SK-N-SH (cell line): ENCODE measurements at regions not wholly inside any gene's neighbourhood (a gene's known extent, or its start where the extent isn't known, plus 50 kb on each side); places are given as distances from the start of the nearest gene placed in this dataset.

Source experiments
- CTCF ChIA-PET: fragments of 300-600, 350-600 bp; formaldehyde crosslinking; extraction: SDS; loops from one replicate; lab custom pipeline; 2021; lab: Yijun Ruan, JAX
- POLR2A ChIA-PET: fragments of 350-600 bp; sonication (Branson Sonifier 250); formaldehyde crosslinking; extraction: SDS; loops from one replicate; lab custom pipeline; 2020; ENCODE audit warnings: antibody characterized with exemption, inconsistent platforms; lab: Yijun Ruan, JAX
- DNase-seq: peaks from one replicate; pipeline ENCODE4 v3.0.0; 2012
- H2AFZ ChIP-seq: fragments of 200-600 bp; sonication (generic); 2 replicates; pipeline ENCODE4 v1.8.1; 2016; ENCODE audit warnings: antibody characterized with exemption, mild to moderate bottlenecking, low read depth
- H3F3A ChIP-seq: fragments of 200-600 bp; sonication (generic); replicated peaks from 2 replicates; pipeline ENCODE3; 2016; ENCODE audit warnings: antibody characterized with exemption, mild to moderate bottlenecking; ENCODE audit not compliant: insufficient read depth
- H3K27ac ChIP-seq, 2 experiments: fragments of 200-500 bp in 1 of 2; fragments of 200-600 bp in 1 of 2; sonication (Bioruptor generic) in 1 of 2; sonication (generic), shearing (Covaris generic) in 1 of 2; 2 replicates each; pipeline versions ENCODE4 v1.5.1 to v1.6.1; 2014 to 2016; ENCODE audit warnings: low read depth in 2 of 2, inconsistent platforms in 1 of 2, low read length in 1 of 2, mild to moderate bottlenecking in 1 of 2, mixed read lengths in 1 of 2
- H3K27me3 ChIP-seq: fragments of 200-600 bp; sonication (generic), shearing (Covaris generic); 2 replicates; pipeline ENCODE4 v1.6.1; 2016; ENCODE audit warnings: mixed run types; ENCODE audit not compliant: insufficient read depth
- H3K36me3 ChIP-seq, 2 experiments: fragments of 200-500 bp in 1 of 2; fragments of 200-600 bp in 1 of 2; sonication (Bioruptor generic) in 1 of 2; sonication (generic) in 1 of 2; replicated peaks in 1 of 2; 2 replicates each; pipeline versions ENCODE3 to v1.5.1; 2014 to 2016; ENCODE audit warnings: low read length in 1 of 2, mild to moderate bottlenecking in 1 of 2; ENCODE audit not compliant: insufficient read depth in 2 of 2, control insufficient read depth in 1 of 2
- H3K4me1 ChIP-seq, 2 experiments: fragments of 200-500 bp in 1 of 2; fragments of 200-600 bp in 1 of 2; sonication (Bioruptor generic) in 1 of 2; sonication (generic), shearing (Covaris generic) in 1 of 2; 2 replicates each; pipeline versions ENCODE4 v1.5.1 to v1.6.1; 2014 to 2016; ENCODE audit warnings: low read depth in 1 of 2, low read length in 1 of 2, mixed run types in 1 of 2; ENCODE audit not compliant: insufficient read depth in 2 of 2, control insufficient read depth in 1 of 2
- H3K4me2 ChIP-seq: fragments of 200-600 bp; sonication (generic), shearing (Covaris generic); 2 replicates; pipeline ENCODE4 v1.6.1; 2017; ENCODE audit warnings: mixed run types
- H3K4me3 ChIP-seq, 2 experiments: fragments of 200-500 bp in 1 of 2; fragments of 200-600 bp in 1 of 2; sonication (Bioruptor generic) in 1 of 2; sonication (generic), shearing (Covaris generic) in 1 of 2; 2 replicates each; pipeline versions ENCODE4 v1.5.1 to v1.8.1; 2014 to 2016; ENCODE audit warnings: low read depth in 2 of 2, inconsistent platforms in 1 of 2, low read length in 1 of 2, mild to moderate bottlenecking in 1 of 2, mixed read lengths in 1 of 2, moderate library complexity in 1 of 2
- H3K79me2 ChIP-seq: fragments of 200-600 bp; sonication (generic); 2 replicates; pipeline ENCODE4 v1.8.1; 2017; ENCODE audit warnings: mild to moderate bottlenecking; ENCODE audit not compliant: insufficient read depth
- H3K9ac ChIP-seq: fragments of 200-600 bp; sonication (generic); 2 replicates; pipeline ENCODE4 v1.6.1; 2017; ENCODE audit warnings: mixed run types
- H3K9me2 ChIP-seq: fragments of 200-600 bp; sonication (generic); 2 replicates; pipeline ENCODE4 v1.6.1; 2017; ENCODE audit warnings: mixed run types
- H3K9me3 ChIP-seq: fragments of 200-600 bp; sonication (generic); 2 replicates; pipeline ENCODE4 v1.6.1; 2017; ENCODE audit warnings: mixed run types, mild to moderate bottlenecking, moderate library complexity
- H4K20me1 ChIP-seq: fragments of 200-600 bp; sonication (generic); 2 replicates; pipeline ENCODE4 v1.6.1; 2017; ENCODE audit warnings: mild to moderate bottlenecking, mixed run types; ENCODE audit not compliant: insufficient read depth
- CHD2 ChIP-seq: fragments of 150-350 bp; IDR thresholded peaks from 2 replicates; pipeline ENCODE4 v1.6.1; 2018; ENCODE audit warnings: low read length; ENCODE audit not compliant: partially characterized antibody
- CTCF ChIP-seq: fragments of 200-600 bp; sonication (generic); IDR thresholded peaks from 2 replicates; pipeline ENCODE4 v1.6.1; 2017; ENCODE audit warnings: antibody characterized with exemption, mild to moderate bottlenecking, moderate library complexity
- EZH2phosphoT487 ChIP-seq: fragments of 200-600 bp; sonication (generic); IDR thresholded peaks from 2 replicates; pipeline ENCODE4 v1.6.1; 2017; ENCODE audit warnings: low read depth, mixed run types, mild to moderate bottlenecking, antibody characterized with exemption, moderate library complexity, borderline replicate concordance
- FOSL2 ChIP-seq: IDR thresholded peaks from 2 replicates; pipeline ENCODE4 v1.4.0; 2012; ENCODE audit warnings: low read depth, mild to moderate bottlenecking, moderate library complexity, borderline replicate concordance
- FOXM1 ChIP-seq: IDR thresholded peaks from 2 replicates; pipeline ENCODE4 v1.4.0; 2012; ENCODE audit warnings: low read depth, mild to moderate bottlenecking
- IRF3 ChIP-seq: fragments of 150-350 bp; IDR thresholded peaks from 2 replicates; pipeline ENCODE4 v1.6.1; 2016; ENCODE audit warnings: mild to moderate bottlenecking, low read depth, low read length
- MAX ChIP-seq: IDR thresholded peaks from 2 replicates; pipeline ENCODE4 v1.4.0; 2012; ENCODE audit warnings: low read depth
- MEF2A ChIP-seq: IDR thresholded peaks from 2 replicates; pipeline ENCODE4 v1.4.0; 2012; ENCODE audit warnings: low read depth, borderline replicate concordance
- MXI1 ChIP-seq: IDR thresholded peaks from 2 replicates; pipeline ENCODE4 v1.6.1; 2012; ENCODE audit warnings: mild to moderate bottlenecking, low read depth, low read length, improper control_type of control experiment
- NFIC ChIP-seq: IDR thresholded peaks from 2 replicates; pipeline ENCODE4 v1.4.0; 2012; ENCODE audit warnings: borderline replicate concordance
- NRF1 ChIP-seq: IDR thresholded peaks from 2 replicates; pipeline ENCODE4 v1.6.1; 2012; ENCODE audit warnings: low read depth, mild to moderate bottlenecking, low read length
- PBX3 ChIP-seq: IDR thresholded peaks from 2 replicates; pipeline ENCODE4; 2012
- RAD21 ChIP-seq: IDR thresholded peaks from 2 replicates; pipeline ENCODE4 v1.6.1; 2012; ENCODE audit warnings: mild to moderate bottlenecking, low read length
- RCOR1 ChIP-seq: fragments of 150-350 bp; IDR thresholded peaks from 2 replicates; pipeline ENCODE4 v1.6.1; 2017; ENCODE audit warnings: antibody characterized with exemption, low read length
- RFX5 ChIP-seq: IDR thresholded peaks from 2 replicates; pipeline ENCODE4 v1.6.1; 2012; ENCODE audit warnings: mild to moderate bottlenecking, improper control_type of control experiment, low read length
- RXRA ChIP-seq: IDR thresholded peaks from 2 replicates; pipeline ENCODE4 v1.4.0; 2012; ENCODE audit warnings: low read depth, mild to moderate bottlenecking, borderline replicate concordance
- SIN3A ChIP-seq: IDR thresholded peaks from 2 replicates; pipeline ENCODE4 v1.6.1; 2012; ENCODE audit warnings: low read depth, mild to moderate bottlenecking, low read length, moderate library complexity, borderline replicate concordance
- SMC3 ChIP-seq: IDR thresholded peaks from 2 replicates; pipeline ENCODE4 v1.6.1; 2012; ENCODE audit warnings: low read depth, low read length, improper control_type of control experiment
- TAF1 ChIP-seq: IDR thresholded peaks from 2 replicates; pipeline ENCODE4 v1.6.1; 2012; ENCODE audit warnings: low read depth, mild to moderate bottlenecking, low read length, moderate library complexity, borderline replicate concordance
- TCF12 ChIP-seq: IDR thresholded peaks from 2 replicates; pipeline ENCODE4 v1.4.0; 2012
- TEAD4 ChIP-seq: IDR thresholded peaks from 2 replicates; pipeline ENCODE4 v1.4.0; 2012; ENCODE audit warnings: mild to moderate bottlenecking, borderline replicate concordance; ENCODE audit not compliant: insufficient read depth
- WGBS: methylation state at CpG from one replicate; pipeline ENCODE4 v1.1.6; 2017; ENCODE audit warnings: low lambda C conversion rate; 5-methylcytosine and 5-hydroxymethylcytosine counted together

GRCh38 chrX:65034668-65035445 lies 58.6 kb upstream of the ZC4H2 start, which contains the start of gene ZC3H12B:
Gene ZC3H12B (plus strand): TSS chrX:65034826.
- Histone ChIP-seq H2AFZ (peak within 1 kb of the TSS; percentile 77; the same call in 1 of the 2 replicates), H3K4me1 (no peaks in the 10 kb centered on the region), H3K27me3 (no peaks in the 10 kb centered on the region), H3K4me2 (peak within 1 kb of the TSS; percentile 71), H4K20me1 (no peaks in the 10 kb centered on the region), H3K4me3 (peak within 1 kb of the TSS; percentile 55), H3K36me3 (no peaks in the 10 kb centered on the region)
- DNase-seq = peak; percentile 88
- TF ChIP-seq IRF3 (no peak), SMC3 (no peak), SIN3A (no peak), CHD2 (no peak), TAF1 (no peak), TCF12 (no peak), RAD21 (peak; percentile 19; the same call in 1 of the 2 replicates), EZH2phosphoT487 (no peak), RXRA (no peak), CTCF (peak; percentile 49), TEAD4 (no peak), NRF1 (peak; percentile 73), MXI1 (no peak), RFX5 (no peak), PBX3 (no peak), RCOR1 (no peak), NFIC (no peak), FOXM1 (no peak), MAX (no peak), FOSL2 (no peak), MEF2A (no peak)
- TF ChIP-seq, all 33 proteins: peak for 3
- Histone ChIP-seq H3K27ac (peak within 1 kb of the TSS in 1 of 2 experiments; percentile 73; a peak in 3 of 4 replicates), H3K79me2 (no peaks in the 10 kb centered on the region), H3K9me3 (no peaks in the 10 kb centered on the region), H3K9me2 (no peaks in the 10 kb centered on the region), H3K9ac (no peak within 1 kb of the TSS), H3F3A (no peaks in the 10 kb centered on the region)
- CTCF ChIA-PET = interaction anchor here (0.8 kb wide), 1 partner anchor 22 kb away, joined by 3 read pairs; no protein-coding TSS in a partner anchor
- POLR2A ChIA-PET = interaction anchor here (1.1 kb wide), 1 partner anchor 59 kb away, joined by 5 read pairs; the partner anchor contains the start of gene ZC4H2
- WGBS = 2% methylated on average over 28 of the region's 69 CpGs
